Stimulated activated CD8-positive, alpha-beta memory T cell treated with anti-CD3 and anti-CD28 coated beads, Interleukin-15, amount 100 ng/mL, for 48 hours (primary cell): ENCODE measurements at regions not wholly inside any gene's neighbourhood (a gene's known extent, or its start where the extent isn't known, plus 50 kb on each side); places are given as distances from the start of the nearest gene placed in this dataset.

ENCODE experiments used
- DNase-seq, 2 donors: peaks; one replicate each; pipeline ENCODE4 v3.0.0-alpha.2; 2020; ENCODE audit warnings: low read depth in 2 of 2

- DNase-seq: no peak
Measured at GRCh38 chrX:122770581-122770980, 413.5 kb upstream of the GRIA3 start.

GRCh38 chrX:122771933-122772332 lies 412.1 kb upstream of the GRIA3 start:
- no peak for DNase-seq

GRCh38 chrX:122777766-122778165 lies 406.3 kb upstream of the GRIA3 start:
- no peak for DNase-seq

GRCh38 chrX:122783918-122784317 lies 400.2 kb upstream of the GRIA3 start:
- no peak for DNase-seq

- no peak for DNase-seq
Measured at GRCh38 chrX:122787231-122787630, 396.8 kb upstream of the GRIA3 start.

- no peak for DNase-seq
Measured at GRCh38 chrX:122788216-122788615, 395.9 kb upstream of the GRIA3 start.

- DNase-seq: no peak
Measured at GRCh38 chrX:122790376-122791095, 393.5 kb upstream of the GRIA3 start.

GRCh38 chrX:122813876-122814275 lies 370.2 kb upstream of the GRIA3 start:
- no peak for DNase-seq

GRCh38 chrX:122816288-122816687 lies 367.8 kb upstream of the GRIA3 start:
- no peak for DNase-seq

GRCh38 chrX:122817321-122817955 lies 366.6 kb upstream of the GRIA3 start:
- no peak for DNase-seq

GRCh38 chrX:122818068-122818467 lies 366.0 kb upstream of the GRIA3 start:
- DNase-seq: no peak

GRCh38 chrX:122833230-122833629 lies 350.8 kb upstream of the GRIA3 start:
- no peak for DNase-seq

- no peak for DNase-seq
Measured at GRCh38 chrX:122835886-122836285, 348.2 kb upstream of the GRIA3 start.

- DNase-seq: no peak
Measured at GRCh38 chrX:122850326-122850725, 333.8 kb upstream of the GRIA3 start.

- no peak for DNase-seq
Measured at GRCh38 chrX:122856205-122856604, 327.9 kb upstream of the GRIA3 start.

- no peak for DNase-seq
Measured at GRCh38 chrX:122857734-122858133, 326.3 kb upstream of the GRIA3 start.

GRCh38 chrX:122863067-122863466 lies 321.0 kb upstream of the GRIA3 start:
- no peak for DNase-seq

GRCh38 chrX:122866532-122866931 lies 317.5 kb upstream of the GRIA3 start:
- DNase-seq: no peak

GRCh38 chrX:122868631-122869030 lies 315.4 kb upstream of the GRIA3 start:
- DNase-seq: no peak

GRCh38 chrX:122869171-122869570 lies 314.9 kb upstream of the GRIA3 start:
- DNase-seq: no peak

- no peak for DNase-seq
Measured at GRCh38 chrX:122878269-122878668, 305.8 kb upstream of the GRIA3 start.

GRCh38 chrX:122880952-122881351 lies 303.1 kb upstream of the GRIA3 start:
- no peak for DNase-seq

GRCh38 chrX:122890729-122891128 lies 293.3 kb upstream of the GRIA3 start:
- DNase-seq: no peak

- DNase-seq: no peak
Measured at GRCh38 chrX:122906726-122907125, 277.4 kb upstream of the GRIA3 start.
